ENCODE measurements at regions not wholly inside any gene's neighbourhood (a gene's known extent, or its start where the extent isn't known, plus 50 kb on each side); places are given as distances from the start of the nearest gene placed in this dataset.
"Not testable (repeated sequence)": the region's sequence is repeated elsewhere in the genome, so short reads cannot be mapped to it uniquely, and the experiment has no call there.

GRCh38 chr9:42288865-42289229, 105.4 kb downstream of the SPATA31A6 start:
- H3K9me3 Mint-ChIP-seq; DNase-seq; H3K4me3 Mint-ChIP-seq; H3K4me1 Mint-ChIP-seq (ENCODE audit: low read depth); H3K36me3 Mint-ChIP-seq (ENCODE audit: low read depth); CTCF ChIA-PET; H3K27ac Mint-ChIP-seq; H3K27me3 Mint-ChIP-seq (ENCODE audit: low read depth); intact Hi-C loops (cut with micrococcal nuclease): not testable (repeated sequence)

DNA sequence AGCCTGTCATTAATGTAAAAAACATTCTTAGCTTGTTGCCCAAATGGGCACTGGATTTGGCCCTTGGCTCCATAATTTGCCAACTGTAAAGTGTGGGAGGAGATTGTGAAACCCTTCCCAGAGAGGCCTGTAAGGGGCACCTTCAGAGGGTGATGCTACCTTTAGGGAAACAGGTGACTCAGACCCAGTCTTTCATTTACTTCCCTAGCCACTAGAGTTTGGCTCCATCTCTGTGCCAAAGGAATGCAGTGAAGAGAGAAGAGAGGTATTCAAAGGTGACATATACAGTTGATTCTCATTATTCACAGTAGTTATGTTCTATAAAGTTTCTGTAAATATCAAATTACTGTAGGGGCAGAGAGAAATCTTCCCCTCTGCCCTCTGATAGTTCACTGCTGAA, 116.7 kb downstream of the SPATA31A6 start:
- H3K4me3 Mint-ChIP-seq; intact Hi-C loops (cut with micrococcal nuclease); H3K27me3 Mint-ChIP-seq (ENCODE audit: low read depth); H3K27ac Mint-ChIP-seq; H3K9me3 Mint-ChIP-seq; DNase-seq; H3K4me1 Mint-ChIP-seq (ENCODE audit: low read depth); CTCF ChIA-PET; H3K36me3 Mint-ChIP-seq (ENCODE audit: low read depth): not testable (repeated sequence)

DNA sequence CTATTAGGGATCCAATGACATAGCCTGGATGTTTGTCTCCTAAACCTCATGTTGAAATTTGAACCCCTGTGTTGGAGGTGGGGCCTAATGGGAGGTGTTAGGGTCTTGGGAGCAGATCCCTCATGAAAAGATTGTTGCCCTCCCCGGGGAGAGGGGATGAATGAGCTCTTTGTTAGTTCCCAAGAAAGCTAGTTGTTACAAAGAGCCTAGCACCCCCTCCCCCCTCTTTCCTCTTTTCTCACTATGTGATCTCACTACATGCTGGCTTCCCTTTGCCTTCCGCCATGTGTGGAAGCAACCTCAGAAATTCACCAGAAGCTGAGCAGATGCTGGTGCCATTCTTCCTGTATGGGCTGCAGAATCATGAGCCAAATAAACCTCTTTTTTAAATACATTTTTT, 123.2 kb downstream of the SPATA31A6 start:
- H3K4me1 Mint-ChIP-seq (ENCODE audit: low read depth); H3K36me3 Mint-ChIP-seq (ENCODE audit: low read depth); DNase-seq; H3K4me3 Mint-ChIP-seq; H3K27me3 Mint-ChIP-seq (ENCODE audit: low read depth); intact Hi-C loops (cut with micrococcal nuclease); H3K9me3 Mint-ChIP-seq; CTCF ChIA-PET; H3K27ac Mint-ChIP-seq: not testable (repeated sequence)

DNA sequence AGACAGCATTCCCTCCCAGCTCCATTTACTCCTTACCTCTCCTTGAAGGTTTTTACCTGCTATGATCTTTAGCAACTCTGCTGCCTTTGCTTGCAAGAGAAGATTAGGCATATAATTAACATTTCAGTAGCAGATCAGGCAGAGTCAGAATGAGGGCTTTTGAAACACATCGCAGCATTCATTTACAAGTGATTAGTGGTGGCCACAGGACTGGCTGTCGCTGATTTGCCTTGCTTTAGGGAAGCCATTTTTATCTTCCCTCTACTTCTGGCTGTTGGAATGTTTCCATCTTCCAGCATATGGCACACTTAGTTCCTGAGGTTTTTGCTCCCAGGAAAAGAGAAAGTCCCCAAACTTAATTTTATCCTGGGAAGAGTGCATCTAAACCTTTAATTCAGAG, 124.0 kb downstream of the SPATA31A6 start:
- H3K27me3 Mint-ChIP-seq (ENCODE audit: low read depth); H3K36me3 Mint-ChIP-seq (ENCODE audit: low read depth); H3K9me3 Mint-ChIP-seq; H3K4me1 Mint-ChIP-seq (ENCODE audit: low read depth); H3K27ac Mint-ChIP-seq; intact Hi-C loops (cut with micrococcal nuclease); H3K4me3 Mint-ChIP-seq; DNase-seq; CTCF ChIA-PET: not testable (repeated sequence)

DNA sequence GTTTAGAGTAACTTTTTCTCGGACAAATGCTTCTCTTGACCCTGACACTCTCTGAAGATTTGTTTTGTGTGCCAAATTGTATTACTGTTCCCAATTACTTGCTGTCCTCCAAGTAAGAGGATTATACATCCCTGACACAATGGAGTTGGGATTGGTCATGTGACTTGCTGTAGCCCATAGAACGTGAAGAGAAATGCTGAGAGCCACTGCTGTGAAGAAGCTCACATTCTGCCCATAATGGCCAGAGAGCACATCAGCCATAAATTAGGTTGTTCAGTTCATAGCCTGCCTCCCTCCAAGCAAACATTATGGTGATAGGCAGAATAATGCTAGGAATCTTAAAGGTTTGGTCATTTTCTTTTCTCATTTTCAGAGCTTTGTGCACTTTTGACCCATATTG, 127.5 kb downstream of the SPATA31A6 start:
- intact Hi-C loops (cut with micrococcal nuclease); H3K36me3 Mint-ChIP-seq (ENCODE audit: low read depth); H3K27ac Mint-ChIP-seq; H3K4me3 Mint-ChIP-seq; H3K27me3 Mint-ChIP-seq (ENCODE audit: low read depth); CTCF ChIA-PET; H3K4me1 Mint-ChIP-seq (ENCODE audit: low read depth); H3K9me3 Mint-ChIP-seq; DNase-seq: not testable (repeated sequence)

GRCh38 chr9:42316026-42316425, 132.6 kb downstream of the SPATA31A6 start:
- H3K9me3 Mint-ChIP-seq; intact Hi-C loops (cut with micrococcal nuclease); H3K4me3 Mint-ChIP-seq; H3K27me3 Mint-ChIP-seq (ENCODE audit: low read depth); H3K27ac Mint-ChIP-seq; H3K4me1 Mint-ChIP-seq (ENCODE audit: low read depth); DNase-seq; CTCF ChIA-PET; H3K36me3 Mint-ChIP-seq (ENCODE audit: low read depth): not testable (repeated sequence)

DNA sequence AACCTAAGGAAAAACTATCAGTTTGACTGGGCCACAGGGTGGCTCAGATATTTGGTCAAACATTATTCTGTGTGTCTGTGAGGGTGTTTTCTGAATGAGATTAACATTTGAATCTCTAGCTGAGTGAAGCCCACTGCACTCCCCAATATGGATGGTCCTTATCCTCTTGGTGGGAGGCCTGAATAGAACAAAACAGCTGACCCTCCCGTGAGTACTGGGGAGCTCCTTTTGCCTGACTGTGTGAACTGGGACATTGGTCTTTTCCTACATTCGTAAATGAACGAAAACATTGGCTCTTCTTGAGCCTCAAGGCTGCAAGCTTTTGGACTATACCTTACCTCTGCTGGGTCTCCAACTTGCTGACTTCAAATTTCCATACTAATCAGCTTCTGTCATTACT, 134.2 kb downstream of the SPATA31A6 start:
- H3K27me3 Mint-ChIP-seq (ENCODE audit: low read depth); DNase-seq; intact Hi-C loops (cut with micrococcal nuclease); H3K4me1 Mint-ChIP-seq (ENCODE audit: low read depth); H3K36me3 Mint-ChIP-seq (ENCODE audit: low read depth); H3K9me3 Mint-ChIP-seq; H3K27ac Mint-ChIP-seq; H3K4me3 Mint-ChIP-seq; CTCF ChIA-PET: not testable (repeated sequence)

GRCh38 chr9:42323084-42323809, 139.8 kb downstream of the SPATA31A6 start:
- H3K36me3 Mint-ChIP-seq (ENCODE audit: low read depth); H3K9me3 Mint-ChIP-seq; H3K27ac Mint-ChIP-seq; DNase-seq; CTCF ChIA-PET; H3K4me1 Mint-ChIP-seq (ENCODE audit: low read depth); intact Hi-C loops (cut with micrococcal nuclease); H3K27me3 Mint-ChIP-seq (ENCODE audit: low read depth); H3K4me3 Mint-ChIP-seq: not testable (repeated sequence)

GRCh38 chr9:42325142-42325541, 141.7 kb downstream of the SPATA31A6 start:
- intact Hi-C loops (cut with micrococcal nuclease); CTCF ChIA-PET; H3K27ac Mint-ChIP-seq; DNase-seq; H3K4me1 Mint-ChIP-seq (ENCODE audit: low read depth); H3K36me3 Mint-ChIP-seq (ENCODE audit: low read depth); H3K9me3 Mint-ChIP-seq; H3K4me3 Mint-ChIP-seq; H3K27me3 Mint-ChIP-seq (ENCODE audit: low read depth): not testable (repeated sequence)

- H3K27me3 Mint-ChIP-seq (ENCODE audit: low read depth); H3K4me3 Mint-ChIP-seq; intact Hi-C loops (cut with micrococcal nuclease); H3K36me3 Mint-ChIP-seq (ENCODE audit: low read depth); CTCF ChIA-PET; DNase-seq; H3K9me3 Mint-ChIP-seq; H3K4me1 Mint-ChIP-seq (ENCODE audit: low read depth); H3K27ac Mint-ChIP-seq: not testable (repeated sequence)
Measured at GRCh38 chr9:42325561-42325960, 142.1 kb downstream of the SPATA31A6 start.

GRCh38 chr9:42326482-42326881, 143.0 kb downstream of the SPATA31A6 start:
- H3K9me3 Mint-ChIP-seq; intact Hi-C loops (cut with micrococcal nuclease); H3K4me1 Mint-ChIP-seq (ENCODE audit: low read depth); H3K27me3 Mint-ChIP-seq (ENCODE audit: low read depth); H3K27ac Mint-ChIP-seq; H3K4me3 Mint-ChIP-seq; H3K36me3 Mint-ChIP-seq (ENCODE audit: low read depth); CTCF ChIA-PET; DNase-seq: not testable (repeated sequence)

DNA sequence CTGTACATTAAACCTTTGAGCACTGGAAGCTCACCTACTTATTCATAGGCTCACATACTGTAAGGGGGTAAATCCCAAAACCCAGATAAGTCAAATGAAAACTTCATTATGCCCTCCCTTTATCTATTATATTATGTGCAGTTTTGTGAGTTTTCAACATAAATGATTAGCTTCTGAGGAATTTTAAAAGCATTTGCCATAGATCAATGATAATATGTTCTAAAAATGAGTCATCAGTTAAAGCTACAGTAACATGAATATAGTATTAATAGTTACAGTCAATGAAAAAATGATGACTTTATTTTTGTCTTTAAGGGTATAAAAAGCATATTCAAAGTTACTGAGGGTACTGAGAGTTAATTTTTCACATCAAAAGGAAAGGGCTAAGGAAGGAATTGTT, 151.9 kb downstream of the SPATA31A6 start:
- H3K4me1 Mint-ChIP-seq (ENCODE audit: low read depth); CTCF ChIA-PET; H3K36me3 Mint-ChIP-seq (ENCODE audit: low read depth); H3K9me3 Mint-ChIP-seq; DNase-seq; H3K27me3 Mint-ChIP-seq (ENCODE audit: low read depth); H3K27ac Mint-ChIP-seq; H3K4me3 Mint-ChIP-seq; intact Hi-C loops (cut with micrococcal nuclease): not testable (repeated sequence)

DNA sequence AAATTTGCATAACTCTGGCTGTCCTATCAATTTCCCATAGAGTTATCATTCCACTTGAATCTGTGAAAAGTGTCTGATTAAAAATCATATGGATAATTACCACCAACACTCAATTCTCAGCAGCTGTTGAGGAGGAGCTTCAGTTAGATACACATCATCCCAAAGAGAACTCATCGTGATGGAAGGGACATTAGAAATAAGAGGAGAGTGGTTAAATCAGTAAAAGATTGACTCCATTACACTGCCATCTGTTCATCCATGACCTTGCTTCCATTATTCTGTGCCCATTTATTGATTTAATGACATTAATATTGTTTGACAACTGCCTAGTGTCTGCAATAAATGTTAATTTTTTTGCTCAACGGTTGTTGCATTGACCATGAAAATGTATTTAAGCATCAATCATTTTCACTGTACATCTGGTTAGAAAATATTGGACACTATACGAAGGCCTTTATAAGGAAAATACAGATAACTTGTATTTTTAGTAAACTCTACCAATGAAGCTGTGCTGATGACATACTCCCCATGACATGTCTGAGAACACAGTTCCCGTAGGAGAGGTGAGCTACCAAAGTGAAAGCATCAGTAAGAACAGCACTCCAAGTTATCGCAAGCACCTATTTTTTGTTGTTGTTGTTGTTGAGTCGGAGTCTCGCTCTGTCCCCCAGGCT, 152.7 kb downstream of the SPATA31A6 start:
- H3K4me3 Mint-ChIP-seq; DNase-seq; H3K9me3 Mint-ChIP-seq; CTCF ChIA-PET; H3K36me3 Mint-ChIP-seq (ENCODE audit: low read depth); H3K27ac Mint-ChIP-seq; intact Hi-C loops (cut with micrococcal nuclease); H3K27me3 Mint-ChIP-seq (ENCODE audit: low read depth); H3K4me1 Mint-ChIP-seq (ENCODE audit: low read depth): not testable (repeated sequence)
